Fibroblast of the aortic adventitia (primary cell): ENCODE measurements at regions not wholly inside any gene's neighbourhood (a gene's known extent, or its start where the extent isn't known, plus 50 kb on each side); places are given as distances from the start of the nearest gene placed in this dataset.
"Not testable (repeated sequence)": the region's sequence is repeated elsewhere in the genome, so short reads cannot be mapped to it uniquely, and the experiment has no call there.

ENCODE experiments used
- DNase-seq: peaks from one replicate; pipeline ENCODE4 v3.0.0-alpha.2; 2010; ENCODE audit warnings: low read depth
- H3K4me3 ChIP-seq: 2 replicates; pipeline ENCODE4 v1.5.1; 2011; ENCODE audit warnings: low read depth, mild to moderate bottlenecking, control low read depth, low read length, moderate library complexity
- CTCF ChIP-seq: IDR thresholded peaks from 2 replicates; pipeline ENCODE4 v1.5.1; 2011; ENCODE audit warnings: mild to moderate bottlenecking, low read length, control low read depth, inconsistent platforms; ENCODE audit not compliant: insufficient read depth

- TF ChIP-seq CTCF, result no peak
- no peak for DNase-seq
- H3K4me3 ChIP-seq, result no peak overlapping the region
These were observed 86.7 kb upstream of the PDHA1 start for GRCh38 chrX:19256986-19257385.

- DNase-seq, H3K4me3 ChIP-seq: not testable (repeated sequence)
These were observed 82.7 kb upstream of the PDHA1 start for GRCh38 chrX:19261026-19261425.

- no peak for TF ChIP-seq CTCF
These were observed 73.0 kb upstream of the PDHA1 start for GRCh38 chrX:19270727-19271126.

DNA sequence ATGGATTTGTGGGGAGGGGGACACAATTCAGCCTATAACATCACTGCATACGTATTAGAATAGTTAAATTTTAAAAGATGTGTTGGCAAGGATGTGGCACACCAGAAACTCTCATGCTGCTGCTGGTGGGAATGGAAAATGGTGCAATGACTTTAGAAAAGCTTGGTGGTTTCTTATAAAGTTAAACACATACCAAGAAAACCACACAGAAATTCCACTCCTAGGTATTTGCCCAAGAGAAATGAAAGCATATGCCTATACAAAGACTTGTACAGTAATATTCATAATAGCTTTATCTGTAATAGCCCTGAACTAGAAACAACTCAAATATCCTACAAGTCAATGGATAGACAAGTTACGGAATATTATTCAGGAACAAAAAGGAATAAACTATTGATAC lies 71.3 kb upstream of the PDHA1 start:
- TF ChIP-seq CTCF, result no peak
- DNase-seq, result peak; percentile 12
- no peak overlapping the region for H3K4me3 ChIP-seq

More at GRCh38 chrX:19270727-19271126, 73.0 kb upstream of the PDHA1 start:
- no peak overlapping the region for H3K4me3 ChIP-seq
- DNase-seq, result no peak

DNA sequence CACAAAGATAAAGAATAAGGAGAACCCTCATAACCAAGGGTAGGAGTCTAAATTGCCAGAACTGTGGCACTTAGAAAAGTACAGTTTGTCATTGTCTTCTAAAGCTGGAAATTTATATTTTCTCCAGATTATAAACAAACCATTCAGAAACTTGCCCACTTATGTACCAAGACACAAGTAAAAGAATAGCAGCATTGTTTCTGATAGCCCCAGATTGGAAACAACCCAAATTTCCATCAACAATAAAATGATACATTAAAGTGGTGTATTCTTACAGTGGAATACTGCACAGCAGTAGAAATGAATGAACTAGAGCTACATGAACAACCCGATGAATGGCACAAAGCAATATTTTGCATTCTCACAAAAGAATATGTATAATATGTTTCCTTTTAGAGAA lies 63.1 kb upstream of the PDHA1 start:
- no peak overlapping the region for H3K4me3 ChIP-seq
- TF ChIP-seq CTCF, result no peak

GRCh38 chrX:19281256-19281655 lies 62.5 kb upstream of the PDHA1 start:
- H3K4me3 ChIP-seq, result no peak overlapping the region
- no peak for TF ChIP-seq CTCF

More for the DNA sequence above, 63.1 kb upstream of the PDHA1 start:
- no peak for DNase-seq

DNA sequence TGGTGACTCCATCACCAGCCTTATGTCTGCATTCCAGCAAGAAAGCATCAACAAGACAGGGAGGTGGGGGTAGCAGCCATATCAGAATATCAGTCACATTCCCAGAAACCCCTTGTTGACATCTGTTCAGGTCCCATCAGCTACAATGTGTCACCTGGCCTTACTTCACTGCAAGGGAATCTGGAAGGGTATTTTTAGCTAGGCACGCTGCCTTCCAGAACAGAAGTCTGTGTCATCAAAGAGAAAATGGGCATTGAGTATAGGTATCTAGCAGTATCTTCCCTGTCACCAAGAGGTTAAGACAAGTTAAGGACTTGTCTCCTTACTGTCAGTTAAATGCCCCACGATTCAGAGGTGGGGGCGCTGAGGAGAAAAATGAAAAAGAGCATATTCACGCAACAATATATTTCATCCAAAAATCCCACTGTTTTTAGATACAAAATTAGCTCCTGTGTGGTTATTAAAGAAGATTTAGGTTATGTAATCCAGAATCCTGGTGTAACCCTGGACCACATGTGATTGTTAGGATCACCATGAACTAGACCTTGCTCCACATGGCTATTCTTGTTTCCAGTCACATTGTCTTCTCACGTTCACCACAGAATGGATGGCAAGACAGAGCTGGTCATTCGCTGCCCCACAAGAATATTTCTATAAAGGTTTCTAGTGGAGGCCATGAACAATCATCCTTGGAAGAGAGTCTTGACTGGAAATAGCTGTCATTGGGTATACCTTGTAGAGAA lies 60.0 kb upstream of the PDHA1 start:
- DNase-seq, result no peak
- no peak for TF ChIP-seq CTCF
- H3K4me3 ChIP-seq, result no peak overlapping the region

More at GRCh38 chrX:19281256-19281655, 62.5 kb upstream of the PDHA1 start:
- no peak for DNase-seq
